ENCODE measurements at regions not wholly inside any gene's neighbourhood (a gene's known extent, or its start where the extent isn't known, plus 50 kb on each side); places are given as distances from the start of the nearest gene placed in this dataset.

DNA sequence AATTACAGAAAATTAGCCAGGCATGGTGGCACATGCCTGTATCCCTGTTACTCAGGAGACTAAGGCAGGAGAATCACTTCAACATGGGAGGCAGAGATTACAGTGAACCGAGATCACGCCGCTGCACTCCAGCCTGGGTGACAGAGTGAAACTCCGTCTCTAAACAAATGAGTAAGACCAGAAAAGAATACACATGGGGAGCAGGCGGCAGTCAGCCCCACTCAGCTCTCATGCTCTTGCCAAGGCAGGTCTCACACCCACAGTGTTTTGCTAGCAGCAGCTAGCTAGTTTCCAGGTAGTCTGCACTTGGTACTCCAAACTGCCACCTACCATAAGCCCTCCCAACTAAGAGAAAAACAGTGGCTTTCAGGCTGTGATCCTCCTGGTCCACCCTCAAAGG lies 722.3 kb upstream of the CTNND2 start:
- TF ChIP-seq CSRNP3 (CRISPR knock-in tag; IDR thresholded peaks at IDR 0.05) (no peak), ZFP30 (CRISPR knock-in tag; IDR thresholded peaks at IDR 0.05) (no peak), BACH2 (CRISPR knock-in tag; IDR thresholded peaks at IDR 0.05; ENCODE audit: borderline replicate concordance) (no peak), PATZ1 (CRISPR knock-in tag; IDR thresholded peaks at IDR 0.05; ENCODE audit: borderline replicate concordance) (no peak), PPARA (CRISPR knock-in tag; IDR thresholded peaks at IDR 0.05; ENCODE audit: borderline replicate concordance) (no peak), SNAI2 (CRISPR knock-in tag; IDR thresholded peaks at IDR 0.05) (no peak), TOX (CRISPR knock-in tag; IDR thresholded peaks at IDR 0.05; ENCODE audit: borderline replicate concordance) (no peak), ARNTL (CRISPR knock-in tag; IDR thresholded peaks at IDR 0.05; ENCODE audit: borderline replicate concordance, low read depth) (no peak), ZC3H10 (CRISPR knock-in tag; IDR thresholded peaks at IDR 0.05) (no peak), ZNF8 (CRISPR knock-in tag; IDR thresholded peaks at IDR 0.05) (no peak), ZFP3 (CRISPR knock-in tag; IDR thresholded peaks at IDR 0.05) (no peak), ESRRG (CRISPR knock-in tag; IDR thresholded peaks at IDR 0.05) (no peak), RARB (CRISPR knock-in tag; IDR thresholded peaks at IDR 0.05) (no peak), OSR1 (CRISPR knock-in tag; IDR thresholded peaks at IDR 0.05) (no peak)
- TF ChIP-seq, protein P1, sequence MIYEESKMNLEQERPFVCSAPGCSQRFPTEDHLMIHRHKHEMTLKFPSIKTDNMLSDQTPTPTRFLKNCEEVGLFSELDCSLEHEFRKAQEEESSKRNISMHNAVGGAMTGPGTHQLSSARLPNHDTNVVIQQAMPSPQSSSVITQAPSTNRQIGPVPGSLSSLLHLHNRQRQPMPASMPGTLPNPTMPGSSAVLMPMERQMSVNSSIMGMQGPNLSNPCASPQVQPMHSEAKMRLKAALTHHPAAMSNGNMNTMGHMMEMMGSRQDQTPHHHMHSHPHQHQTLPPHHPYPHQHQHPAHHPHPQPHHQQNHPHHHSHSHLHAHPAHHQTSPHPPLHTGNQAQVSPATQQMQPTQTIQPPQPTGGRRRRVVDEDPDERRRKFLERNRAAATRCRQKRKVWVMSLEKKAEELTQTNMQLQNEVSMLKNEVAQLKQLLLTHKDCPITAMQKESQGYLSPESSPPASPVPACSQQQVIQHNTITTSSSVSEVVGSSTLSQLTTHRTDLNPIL (CRISPR knock-in tag; IDR thresholded peaks at IDR 0.05; ENCODE audit: low read depth) = no peak
- TF ChIP-seq, protein P2, sequence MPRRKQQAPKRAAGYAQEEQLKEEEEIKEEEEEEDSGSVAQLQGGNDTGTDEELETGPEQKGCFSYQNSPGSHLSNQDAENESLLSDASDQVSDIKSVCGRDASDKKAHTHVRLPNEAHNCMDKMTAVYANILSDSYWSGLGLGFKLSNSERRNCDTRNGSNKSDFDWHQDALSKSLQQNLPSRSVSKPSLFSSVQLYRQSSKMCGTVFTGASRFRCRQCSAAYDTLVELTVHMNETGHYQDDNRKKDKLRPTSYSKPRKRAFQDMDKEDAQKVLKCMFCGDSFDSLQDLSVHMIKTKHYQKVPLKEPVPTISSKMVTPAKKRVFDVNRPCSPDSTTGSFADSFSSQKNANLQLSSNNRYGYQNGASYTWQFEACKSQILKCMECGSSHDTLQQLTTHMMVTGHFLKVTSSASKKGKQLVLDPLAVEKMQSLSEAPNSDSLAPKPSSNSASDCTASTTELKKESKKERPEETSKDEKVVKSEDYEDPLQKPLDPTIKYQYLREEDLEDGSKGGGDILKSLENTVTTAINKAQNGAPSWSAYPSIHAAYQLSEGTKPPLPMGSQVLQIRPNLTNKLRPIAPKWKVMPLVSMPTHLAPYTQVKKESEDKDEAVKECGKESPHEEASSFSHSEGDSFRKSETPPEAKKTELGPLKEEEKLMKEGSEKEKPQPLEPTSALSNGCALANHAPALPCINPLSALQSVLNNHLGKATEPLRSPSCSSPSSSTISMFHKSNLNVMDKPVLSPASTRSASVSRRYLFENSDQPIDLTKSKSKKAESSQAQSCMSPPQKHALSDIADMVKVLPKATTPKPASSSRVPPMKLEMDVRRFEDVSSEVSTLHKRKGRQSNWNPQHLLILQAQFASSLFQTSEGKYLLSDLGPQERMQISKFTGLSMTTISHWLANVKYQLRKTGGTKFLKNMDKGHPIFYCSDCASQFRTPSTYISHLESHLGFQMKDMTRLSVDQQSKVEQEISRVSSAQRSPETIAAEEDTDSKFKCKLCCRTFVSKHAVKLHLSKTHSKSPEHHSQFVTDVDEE (CRISPR knock-in tag; IDR thresholded peaks at IDR 0.05) = no peak
- ATAC-seq = no peak

- no peak for TF ChIP-seq OSR1 (CRISPR knock-in tag; IDR thresholded peaks at IDR 0.05)
- TF ChIP-seq, protein P1 (CRISPR knock-in tag; IDR thresholded peaks at IDR 0.05; ENCODE audit: low read depth) = no peak
- TF ChIP-seq GLIS3 (CRISPR knock-in tag; IDR thresholded peaks at IDR 0.05) = no peak
- TF ChIP-seq TOX (CRISPR knock-in tag; IDR thresholded peaks at IDR 0.05; ENCODE audit: borderline replicate concordance) = no peak
- TF ChIP-seq ZNF8 (CRISPR knock-in tag; IDR thresholded peaks at IDR 0.05) = no peak
- no peak for TF ChIP-seq ISL1 (CRISPR knock-in tag; IDR thresholded peaks at IDR 0.05)
- no peak for TF ChIP-seq ARNTL (CRISPR knock-in tag; IDR thresholded peaks at IDR 0.05; ENCODE audit: borderline replicate concordance, low read depth)
- no peak for TF ChIP-seq ZFP3 (CRISPR knock-in tag; IDR thresholded peaks at IDR 0.05)
- no peak for TF ChIP-seq ZNF565 (CRISPR knock-in tag; conservative IDR thresholded peaks at IDR 0.05; ENCODE audit: low read depth)
- no peak for ATAC-seq
Measured at GRCh38 chr5:12625667-12626263, 721.5 kb upstream of the CTNND2 start.

DNA sequence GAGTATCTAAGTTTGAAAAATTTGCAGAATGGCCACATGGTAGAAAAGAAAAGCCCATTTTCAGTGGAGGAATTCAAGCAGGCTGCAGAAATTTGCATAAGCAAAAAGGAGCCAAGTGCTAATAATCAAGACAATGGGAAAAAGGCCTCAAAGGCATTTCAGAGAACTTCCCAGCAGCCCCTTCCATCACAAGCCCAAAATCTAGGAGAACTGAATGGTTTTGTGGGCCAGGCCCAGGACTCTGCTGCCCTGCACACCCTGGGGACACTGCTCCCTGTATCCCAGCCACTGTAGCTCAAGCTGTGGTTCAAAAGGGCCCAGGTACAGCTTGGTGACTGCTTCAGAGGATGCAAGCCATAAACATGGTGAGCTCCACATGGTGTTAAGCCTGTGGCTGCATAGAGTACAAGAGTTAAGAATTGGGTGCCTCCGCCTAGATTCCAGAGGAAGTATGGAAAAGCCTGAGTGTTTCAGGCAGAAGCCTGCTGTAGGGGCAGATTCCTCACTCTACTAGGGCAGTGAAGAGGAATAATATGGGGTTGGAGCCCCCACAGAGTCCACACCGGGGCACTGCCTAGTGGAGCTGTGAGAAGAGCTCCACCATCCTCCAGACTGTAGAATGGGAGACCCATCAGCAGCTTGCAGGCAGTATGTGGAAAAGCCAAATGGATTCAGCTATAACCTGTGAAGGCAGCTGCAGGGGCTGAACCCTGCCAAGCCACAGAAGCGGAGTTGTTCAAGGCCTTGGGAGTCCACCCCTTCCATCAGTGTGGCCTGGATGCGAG lies 720.7 kb upstream of the CTNND2 start:
- ATAC-seq = no peak
- TF ChIP-seq SNAI2 (CRISPR knock-in tag; IDR thresholded peaks at IDR 0.05) = no peak
- no peak for TF ChIP-seq ZNF565 (CRISPR knock-in tag; conservative IDR thresholded peaks at IDR 0.05; ENCODE audit: low read depth)
- TF ChIP-seq, protein P3, sequence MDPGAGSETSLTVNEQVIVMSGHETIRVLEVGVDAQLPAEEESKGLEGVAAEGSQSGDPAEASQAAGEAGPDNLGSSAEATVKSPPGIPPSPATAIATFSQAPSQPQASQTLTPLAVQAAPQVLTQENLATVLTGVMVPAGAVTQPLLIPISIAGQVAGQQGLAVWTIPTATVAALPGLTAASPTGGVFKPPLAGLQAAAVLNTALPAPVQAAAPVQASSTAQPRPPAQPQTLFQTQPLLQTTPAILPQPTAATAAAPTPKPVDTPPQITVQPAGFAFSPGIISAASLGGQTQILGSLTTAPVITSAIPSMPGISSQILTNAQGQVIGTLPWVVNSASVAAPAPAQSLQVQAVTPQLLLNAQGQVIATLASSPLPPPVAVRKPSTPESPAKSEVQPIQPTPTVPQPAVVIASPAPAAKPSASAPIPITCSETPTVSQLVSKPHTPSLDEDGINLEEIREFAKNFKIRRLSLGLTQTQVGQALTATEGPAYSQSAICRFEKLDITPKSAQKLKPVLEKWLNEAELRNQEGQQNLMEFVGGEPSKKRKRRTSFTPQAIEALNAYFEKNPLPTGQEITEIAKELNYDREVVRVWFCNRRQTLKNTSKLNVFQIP (CRISPR knock-in tag; IDR thresholded peaks at IDR 0.05; ENCODE audit: borderline replicate concordance, low read depth) = no peak
- TF ChIP-seq ESRRG (CRISPR knock-in tag; IDR thresholded peaks at IDR 0.05) = no peak
- TF ChIP-seq CSRNP3 (CRISPR knock-in tag; IDR thresholded peaks at IDR 0.05) = no peak
- TF ChIP-seq ISL1 (CRISPR knock-in tag; IDR thresholded peaks at IDR 0.05) = no peak
- TF ChIP-seq TCF4 (CRISPR knock-in tag; IDR thresholded peaks at IDR 0.05; ENCODE audit: borderline replicate concordance) = no peak
- no peak for TF ChIP-seq RARB (CRISPR knock-in tag; IDR thresholded peaks at IDR 0.05)
- no peak for TF ChIP-seq PPARA (CRISPR knock-in tag; IDR thresholded peaks at IDR 0.05; ENCODE audit: borderline replicate concordance)
- TF ChIP-seq ZFP3 (CRISPR knock-in tag; IDR thresholded peaks at IDR 0.05) = no peak
- TF ChIP-seq PATZ1 (CRISPR knock-in tag; IDR thresholded peaks at IDR 0.05; ENCODE audit: borderline replicate concordance) = no peak

All from SK-N-SH treated with all-trans-retinoic acid at 6 μM for 48 hours (cell line).